Glutamatergic neuron (in vitro differentiated cells): ENCODE measurements at regions not wholly inside any gene's neighbourhood (a gene's known extent, or its start where the extent isn't known, plus 50 kb on each side); places are given as distances from the start of the nearest gene placed in this dataset.

Source experiments
- DNase-seq: peaks from one replicate; pipeline ENCODE4 v3.0.0; 2022
- H3K27ac Mint-ChIP-seq: one replicate; pipeline ENCODE4 v1.8.0; 2020; ENCODE audit warnings: mild to moderate bottlenecking, mixed read lengths, inconsistent platforms; ENCODE audit not compliant: unreplicated experiment
- H3K27me3 Mint-ChIP-seq: one replicate; pipeline ENCODE4 v1.8.0; 2020; ENCODE audit warnings: mild to moderate bottlenecking, moderate library complexity, mixed read lengths, inconsistent platforms; ENCODE audit not compliant: unreplicated experiment
- H3K36me3 Mint-ChIP-seq: one replicate; pipeline ENCODE4 v1.8.0; 2020; ENCODE audit warnings: mild to moderate bottlenecking, mixed read lengths, inconsistent platforms; ENCODE audit not compliant: unreplicated experiment
- H3K4me1 Mint-ChIP-seq: one replicate; pipeline ENCODE4 v1.8.0; 2020; ENCODE audit warnings: mild to moderate bottlenecking, low read depth, mixed read lengths, inconsistent platforms; ENCODE audit not compliant: unreplicated experiment
- H3K4me3 Mint-ChIP-seq: one replicate; pipeline ENCODE4 v1.8.0; 2020; ENCODE audit warnings: mild to moderate bottlenecking, mixed read lengths, inconsistent platforms; ENCODE audit not compliant: unreplicated experiment
- H3K9me3 Mint-ChIP-seq: one replicate; pipeline ENCODE4 v1.8.0; 2020; ENCODE audit warnings: mild to moderate bottlenecking, moderate library complexity, mixed read lengths, inconsistent platforms; ENCODE audit not compliant: unreplicated experiment
- CTCF ChIP-seq: fragments of 200-600 bp; sonication (generic); IDR thresholded peaks from one replicate; pipeline ENCODE4 v1.5.0; 2021; ENCODE audit not compliant: partially characterized antibody, unreplicated experiment

GRCh38 chr21:36211660-36212512, 55.3 kb downstream of the DOP1B start:
- peaks cover 8% of the 10 kb centered on the region for H3K27me3 Mint-ChIP-seq
- no peak for DNase-seq
- TF ChIP-seq CTCF = no peak
- H3K9me3 Mint-ChIP-seq = peaks cover 6% of the 10 kb centered on the region
- H3K4me3 Mint-ChIP-seq = no peak overlapping the region
- no peak overlapping the region for H3K27ac Mint-ChIP-seq
- H3K4me1 Mint-ChIP-seq = peaks cover 11% of the 10 kb centered on the region
- H3K36me3 Mint-ChIP-seq = peaks cover 15% of the 10 kb centered on the region

GRCh38 chr21:36212513-36212780, 55.8 kb downstream of the DOP1B start:
- DNase-seq = no peak
- Mint-ChIP-seq H3K36me3 (peaks cover 16% of the 10 kb centered on the region), H3K27me3 (peaks cover 8% of the 10 kb centered on the region), H3K4me1 (peaks cover 11% of the 10 kb centered on the region), H3K27ac (no peak overlapping the region), H3K4me3 (no peak overlapping the region), H3K9me3 (peaks cover 6% of the 10 kb centered on the region)
- no peak for TF ChIP-seq CTCF

- TF ChIP-seq CTCF = no peak
- no peak overlapping the region for H3K4me3 Mint-ChIP-seq
- no peak overlapping the region for H3K27ac Mint-ChIP-seq
- H3K36me3 Mint-ChIP-seq = peaks cover 19% of the 10 kb centered on the region
- H3K9me3 Mint-ChIP-seq = peaks cover 3% of the 10 kb centered on the region
- no peak for DNase-seq
- H3K27me3 Mint-ChIP-seq = peaks cover 4% of the 10 kb centered on the region
- peaks cover 10% of the 10 kb centered on the region for H3K4me1 Mint-ChIP-seq
These were observed 57.9 kb downstream of the DOP1B start for GRCh38 chr21:36214561-36214960.

- no peak overlapping the region for H3K27ac Mint-ChIP-seq
- H3K27me3 Mint-ChIP-seq = no peaks in the 10 kb centered on the region
- H3K4me3 Mint-ChIP-seq = no peak overlapping the region
- no peaks in the 10 kb centered on the region for H3K4me1 Mint-ChIP-seq
- H3K9me3 Mint-ChIP-seq = no peaks in the 10 kb centered on the region
- no peak for DNase-seq
- no peak for TF ChIP-seq CTCF
- peaks cover 5% of the 10 kb centered on the region for H3K36me3 Mint-ChIP-seq
These were observed 61.1 kb downstream of the DOP1B start for GRCh38 chr21:36217743-36218142.

- Mint-ChIP-seq H3K27ac (no peak overlapping the region), H3K4me3 (no peak overlapping the region)
These were observed 62.1 kb downstream of the DOP1B start for GRCh38 chr21:36218691-36219090.

More at GRCh38 chr21:36218691-36219090, 62.1 kb downstream of the DOP1B start:
- peaks cover 5% of the 10 kb centered on the region for H3K36me3 Mint-ChIP-seq
- H3K4me1 Mint-ChIP-seq = no peaks in the 10 kb centered on the region
- no peaks in the 10 kb centered on the region for H3K27me3 Mint-ChIP-seq
- DNase-seq = no peak
- TF ChIP-seq CTCF = no peak
- no peaks in the 10 kb centered on the region for H3K9me3 Mint-ChIP-seq
